Keratinocyte (primary cell): ENCODE measurements at regions not wholly inside any gene's neighbourhood (a gene's known extent, or its start where the extent isn't known, plus 50 kb on each side); places are given as distances from the start of the nearest gene placed in this dataset.

ENCODE experiments used
- DNase-seq: peaks from one replicate; pipeline ENCODE4 v3.0.0-alpha.2; 2011; ENCODE audit warnings: low read depth, missing footprints, low spot score
- FAIRE-seq: peaks from 2 replicates; lab custom pipeline; 2011; peaks lifted over from hg19 to GRCh38; lab: Jason Lieb, UNC
- H2AFZ ChIP-seq: 2 replicates; pipeline ENCODE4 v1.6.0; 2012; ENCODE audit warnings: low read length, control low read depth, inconsistent platforms; ENCODE audit not compliant: control insufficient read depth
- H3K27ac ChIP-seq: 2 replicates; pipeline ENCODE4 v1.5.1; 2011; ENCODE audit warnings: low read length; ENCODE audit not compliant: control insufficient read depth, insufficient read depth
- H3K27me3 ChIP-seq: 3 replicates; pipeline ENCODE4 v1.6.0; 2011; ENCODE audit warnings: low read length; ENCODE audit not compliant: control insufficient read depth, insufficient read depth; ENCODE audit errors: extremely low read depth
- H3K36me3 ChIP-seq, 2 experiments: 2 replicates in 1 of 2; 3 replicates in 1 of 2; pipeline ENCODE4 v1.5.1; 2011; ENCODE audit warnings: low read length in 2 of 2, mild to moderate bottlenecking in 1 of 2; ENCODE audit not compliant: control insufficient read depth in 2 of 2, insufficient read depth in 2 of 2; ENCODE audit errors: extremely low read depth in 1 of 2
- H3K4me1 ChIP-seq: 3 replicates; pipeline ENCODE4 v1.5.1; 2011; ENCODE audit warnings: low read length; ENCODE audit not compliant: control insufficient read depth, insufficient read depth; ENCODE audit errors: extremely low read depth
- H3K4me2 ChIP-seq: 3 replicates; pipeline ENCODE4 v1.6.0; 2011; ENCODE audit warnings: low read depth, low read length; ENCODE audit not compliant: control insufficient read depth, insufficient read depth; ENCODE audit errors: extremely low read depth
- H3K4me3 ChIP-seq, 3 experiments: fragments of 200-600 bp in 1 of 3; sonication (generic) in 1 of 3; 2 replicates in 2 of 3; 3 replicates in 1 of 3; pipeline ENCODE4 v1.5.1; 2011 to 2016; ENCODE audit warnings: low read length in 3 of 3, mild to moderate bottlenecking in 3 of 3, control low read depth in 2 of 3, inconsistent platforms in 1 of 3, low read depth in 1 of 3, mixed read lengths in 1 of 3, mixed run types in 1 of 3, moderate library complexity in 1 of 3; ENCODE audit not compliant: control insufficient read depth in 2 of 3, insufficient read depth in 2 of 3; ENCODE audit errors: extremely low read depth in 1 of 3
- H3K79me2 ChIP-seq: 2 replicates; pipeline ENCODE4 v1.6.0; 2012; ENCODE audit warnings: low read length; ENCODE audit not compliant: control insufficient read depth, insufficient read depth
- H3K9ac ChIP-seq: 3 replicates; pipeline ENCODE4 v1.6.0; 2011; ENCODE audit warnings: low read length; ENCODE audit not compliant: control insufficient read depth, insufficient read depth; ENCODE audit errors: extremely low read depth
- H3K9me1 ChIP-seq: 3 replicates; pipeline ENCODE4 v1.6.0; 2011; ENCODE audit warnings: low read length; ENCODE audit not compliant: control insufficient read depth, insufficient read depth; ENCODE audit errors: extremely low read depth
- H3K9me3 ChIP-seq: 2 replicates; pipeline ENCODE4 v1.5.1; 2012; ENCODE audit warnings: low read depth, low read length; ENCODE audit not compliant: control insufficient read depth
- H4K20me1 ChIP-seq: 3 replicates; pipeline ENCODE4 v1.6.0; 2011; ENCODE audit warnings: low read length; ENCODE audit not compliant: control insufficient read depth, insufficient read depth; ENCODE audit errors: extremely low read depth
- EZH2 ChIP-seq: IDR thresholded peaks from one replicate; pipeline ENCODE4 v1.6.1; 2012; ENCODE audit warnings: inconsistent platforms, mild to moderate bottlenecking, low read length, moderate library complexity
- dilution Hi-C: fragments of 300-500 bp; cut with MboI; formaldehyde crosslinking; loops from one replicate; pipeline ENCODE4 v1.7.0; 2020; ENCODE audit warnings: low sequenced_read_pairs; ENCODE audit not compliant: extremely low pct_ligation_motif_present
- TF ChIP-seq, protein P1 (sequence below), 3 experiments: IDR thresholded peaks in 1 of 3; conservative IDR thresholded peaks in 1 of 3; optimal IDR thresholded peaks in 1 of 3; 2 replicates in 2 of 3; 3 replicates in 1 of 3; pipeline versions ENCODE3 to v1.5.1; 2011; ENCODE audit warnings: low read length in 3 of 3, mild to moderate bottlenecking in 3 of 3, moderate library complexity in 2 of 3, control low read depth in 1 of 3, inconsistent platforms in 1 of 3; ENCODE audit not compliant: insufficient read depth in 2 of 3; ENCODE audit errors: extremely low read depth in 1 of 3

DNA sequence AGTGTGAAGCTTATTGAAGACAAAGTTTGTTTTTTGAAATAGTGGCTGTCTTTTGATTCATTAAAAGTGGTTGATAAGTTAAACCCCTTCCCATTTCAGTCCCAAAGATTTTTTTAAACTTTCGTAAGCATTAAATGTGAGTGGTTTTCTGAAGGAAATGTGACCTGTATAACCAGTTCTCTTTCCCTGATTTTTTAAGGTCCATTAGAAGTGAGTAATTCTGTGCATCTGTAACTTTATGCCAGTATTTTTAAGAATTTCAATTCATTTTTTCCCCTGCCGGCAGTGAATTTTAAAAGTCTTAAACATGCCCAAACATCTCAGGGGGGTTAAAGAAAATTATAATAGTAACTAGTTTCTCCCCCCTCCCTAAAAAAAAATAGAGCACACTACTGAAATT is 254.6 kb upstream of the SP8 start:
- no peaks in the 10 kb centered on the region for H3K27me3 ChIP-seq
- H2AFZ ChIP-seq, result no peak overlapping the region
- no peak overlapping the region for H3K4me2 ChIP-seq
- no peaks in the 10 kb centered on the region for H4K20me1 ChIP-seq
- H3K9me1 ChIP-seq, result no peaks in the 10 kb centered on the region
- H3K4me3 ChIP-seq, result no peak overlapping the region
- TF ChIP-seq EZH2, result no peak
- TF ChIP-seq, protein P1, sequence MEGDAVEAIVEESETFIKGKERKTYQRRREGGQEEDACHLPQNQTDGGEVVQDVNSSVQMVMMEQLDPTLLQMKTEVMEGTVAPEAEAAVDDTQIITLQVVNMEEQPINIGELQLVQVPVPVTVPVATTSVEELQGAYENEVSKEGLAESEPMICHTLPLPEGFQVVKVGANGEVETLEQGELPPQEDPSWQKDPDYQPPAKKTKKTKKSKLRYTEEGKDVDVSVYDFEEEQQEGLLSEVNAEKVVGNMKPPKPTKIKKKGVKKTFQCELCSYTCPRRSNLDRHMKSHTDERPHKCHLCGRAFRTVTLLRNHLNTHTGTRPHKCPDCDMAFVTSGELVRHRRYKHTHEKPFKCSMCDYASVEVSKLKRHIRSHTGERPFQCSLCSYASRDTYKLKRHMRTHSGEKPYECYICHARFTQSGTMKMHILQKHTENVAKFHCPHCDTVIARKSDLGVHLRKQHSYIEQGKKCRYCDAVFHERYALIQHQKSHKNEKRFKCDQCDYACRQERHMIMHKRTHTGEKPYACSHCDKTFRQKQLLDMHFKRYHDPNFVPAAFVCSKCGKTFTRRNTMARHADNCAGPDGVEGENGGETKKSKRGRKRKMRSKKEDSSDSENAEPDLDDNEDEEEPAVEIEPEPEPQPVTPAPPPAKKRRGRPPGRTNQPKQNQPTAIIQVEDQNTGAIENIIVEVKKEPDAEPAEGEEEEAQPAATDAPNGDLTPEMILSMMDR (optimal IDR thresholded peaks at IDR 0.05 in 1 of 3, IDR thresholded peaks at IDR 0.05 in 1 of 3, conservative IDR thresholded peaks at IDR 0.05 in 1 of 3; ENCODE audit: extremely low read depth in 1 of 3, insufficient read depth in 2 of 3, low read length in 3 of 3), result no peak
- H3K9ac ChIP-seq, result no peak overlapping the region
- no peaks in the 10 kb centered on the region for H3K36me3 ChIP-seq
- DNase-seq (no peak), FAIRE-seq (no peak)
- dilution Hi-C loops, result no loop called here
- no peak overlapping the region for H3K27ac ChIP-seq
- no peaks in the 10 kb centered on the region for H3K9me3 ChIP-seq
- no peaks in the 10 kb centered on the region for H3K4me1 ChIP-seq
- H3K79me2 ChIP-seq, result no peaks in the 10 kb centered on the region

DNA sequence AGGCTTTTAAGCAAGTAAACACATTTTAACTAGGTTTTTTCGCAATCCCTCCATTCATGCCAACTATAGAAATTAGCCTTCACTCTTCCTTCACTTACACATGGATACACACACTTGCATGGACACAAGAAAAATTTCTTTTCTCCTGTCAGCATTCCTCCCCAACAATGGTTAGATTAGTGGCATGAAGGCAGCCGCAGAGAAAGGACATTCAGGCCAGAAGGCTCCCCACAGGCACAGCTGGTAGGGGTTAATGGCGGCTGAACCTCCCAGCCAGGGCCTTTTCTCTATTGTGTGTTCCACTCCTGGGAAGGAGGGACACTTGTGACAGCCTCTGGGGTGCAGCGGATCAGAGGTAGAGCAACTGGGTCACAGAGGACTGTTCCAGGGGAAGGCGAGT is 255.0 kb upstream of the SP8 start:
- dilution Hi-C loops, result no loop called here
- H3K36me3 ChIP-seq, result no peaks in the 10 kb centered on the region
- TF ChIP-seq EZH2, result no peak
- TF ChIP-seq, protein P1 (optimal IDR thresholded peaks at IDR 0.05 in 1 of 3, IDR thresholded peaks at IDR 0.05 in 1 of 3, conservative IDR thresholded peaks at IDR 0.05 in 1 of 3; ENCODE audit: extremely low read depth in 1 of 3, insufficient read depth in 2 of 3, low read length in 3 of 3), result no peak
- H3K9me1 ChIP-seq, result no peaks in the 10 kb centered on the region
- DNase-seq (no peak), FAIRE-seq (no peak)
- H4K20me1 ChIP-seq, result no peaks in the 10 kb centered on the region
- no peaks in the 10 kb centered on the region for H3K27me3 ChIP-seq
- no peaks in the 10 kb centered on the region for H3K79me2 ChIP-seq
- H3K9ac ChIP-seq, result no peak overlapping the region
- H3K9me3 ChIP-seq, result no peaks in the 10 kb centered on the region
- H3K27ac ChIP-seq, result no peak overlapping the region
- H3K4me2 ChIP-seq, result no peak overlapping the region
- H3K4me3 ChIP-seq, result no peak overlapping the region
- H2AFZ ChIP-seq, result no peak overlapping the region
- no peaks in the 10 kb centered on the region for H3K4me1 ChIP-seq
